K562 (cell line): ENCODE measurements at regions not wholly inside any gene's neighbourhood (a gene's known extent, or its start where the extent isn't known, plus 50 kb on each side); places are given as distances from the start of the nearest gene placed in this dataset.
A peak's percentile ranks its signal among the peaks of the same experiment; 100 is the strongest.

Source experiments
- GABPB2 ChIP-seq: fragments of 250-450 bp; sonication (Bioruptor Pico); conservative IDR thresholded peaks from 2 replicates; pipeline ENCODE4 v1.5.1; 2021; ENCODE audit warnings: mild to moderate bottlenecking
- KAT7 ChIP-seq: sonication (generic); formaldehyde crosslinking; IDR thresholded peaks from 2 replicates; pipeline ENCODE4 v1.8.0; 2022; ENCODE audit warnings: missing genetic modification reagents, mild to moderate bottlenecking, borderline replicate concordance
- MAFK ChIP-seq: IDR thresholded peaks from 2 replicates; pipeline ENCODE4 v1.6.1; 2011; ENCODE audit warnings: low read length, improper control_type of control experiment
- NR3C1 ChIP-seq: sonication (generic); formaldehyde crosslinking; IDR thresholded peaks from 2 replicates; pipeline ENCODE4 v1.8.1; 2022; ENCODE audit warnings: missing genetic modification reagents
- ZNF184 ChIP-seq: sonication (generic); formaldehyde crosslinking; IDR thresholded peaks from 2 replicates; pipeline ENCODE4 v1.5.0; 2020; ENCODE audit warnings: missing genetic modification reagents
- TF ChIP-seq, protein P1 (sequence below): fragments of 450-650 bp; IDR thresholded peaks from 2 replicates; pipeline ENCODE4 v1.6.1; 2016; ENCODE audit warnings: borderline replicate concordance
- TF ChIP-seq, protein P2 (sequence below): sonication (generic); formaldehyde crosslinking; IDR thresholded peaks from 2 replicates; pipeline ENCODE4 v1.8.1; 2023; ENCODE audit warnings: mild to moderate bottlenecking, missing genetic modification reagents
- TF ChIP-seq, protein P3 (sequence below), 2 experiments: fragments of 450-650 bp; formaldehyde crosslinking in 1 of 2; IDR thresholded peaks; 2 replicates each; pipeline versions ENCODE4 v1.4.0 to v1.6.1; 2014 to 2020; ENCODE audit warnings: mild to moderate bottlenecking in 2 of 2, borderline replicate concordance in 1 of 2, low read depth in 1 of 2
- TF ChIP-seq, protein P4 (sequence below), 3 experiments: fragments of 200-800 bp in 1 of 3; sonication (Bioruptor generic) in 1 of 3; sonication (generic) in 1 of 3; formaldehyde crosslinking in 1 of 3; IDR thresholded peaks; 2 replicates each; pipeline versions ENCODE4 v1.6.1 to v1.8.0; 2016 to 2022; ENCODE audit warnings: mild to moderate bottlenecking in 2 of 3, missing compliant biosample characterization in 2 of 3, missing genetic modification characterization in 2 of 3, missing genetic modification reagents in 1 of 3

DNA sequence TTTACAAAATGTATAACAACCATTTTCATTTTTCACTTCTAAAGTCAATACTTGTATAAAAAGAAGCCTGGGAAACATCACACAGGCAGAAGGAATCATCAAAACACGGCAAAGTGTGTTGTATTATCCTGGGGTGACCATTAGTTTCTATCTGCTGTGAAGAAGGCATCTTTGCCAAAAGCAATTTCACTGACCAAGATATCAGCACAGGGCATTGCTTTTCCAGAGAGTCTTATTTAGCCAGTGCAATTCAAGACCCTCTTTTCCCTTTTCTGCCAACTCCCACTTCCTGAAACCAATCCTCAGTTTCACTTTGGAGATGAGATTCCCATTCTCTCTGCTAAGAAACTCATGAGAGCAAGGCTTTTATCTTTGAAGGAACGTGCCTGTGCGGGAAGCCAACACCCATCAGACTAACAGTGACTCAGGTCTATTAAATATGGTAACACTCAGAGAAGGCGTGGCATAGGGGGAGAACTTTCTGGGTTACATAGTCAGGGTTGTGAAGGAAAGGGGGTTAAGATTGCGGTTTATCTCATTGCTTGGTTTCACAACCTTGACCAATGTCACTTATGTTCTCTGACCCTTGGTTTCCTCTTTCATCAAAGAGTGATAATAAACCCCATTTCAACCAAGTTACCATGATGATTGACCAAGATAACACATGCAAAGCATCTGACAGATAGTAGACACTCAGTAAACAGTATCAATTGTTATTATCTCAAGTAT, 666.9 kb upstream of the KLF4 start:
- no peak for TF ChIP-seq KAT7 (CRISPR knock-in tag)
- TF ChIP-seq GABPB2 (CRISPR knock-in tag): no peak
- TF ChIP-seq, protein P1, sequence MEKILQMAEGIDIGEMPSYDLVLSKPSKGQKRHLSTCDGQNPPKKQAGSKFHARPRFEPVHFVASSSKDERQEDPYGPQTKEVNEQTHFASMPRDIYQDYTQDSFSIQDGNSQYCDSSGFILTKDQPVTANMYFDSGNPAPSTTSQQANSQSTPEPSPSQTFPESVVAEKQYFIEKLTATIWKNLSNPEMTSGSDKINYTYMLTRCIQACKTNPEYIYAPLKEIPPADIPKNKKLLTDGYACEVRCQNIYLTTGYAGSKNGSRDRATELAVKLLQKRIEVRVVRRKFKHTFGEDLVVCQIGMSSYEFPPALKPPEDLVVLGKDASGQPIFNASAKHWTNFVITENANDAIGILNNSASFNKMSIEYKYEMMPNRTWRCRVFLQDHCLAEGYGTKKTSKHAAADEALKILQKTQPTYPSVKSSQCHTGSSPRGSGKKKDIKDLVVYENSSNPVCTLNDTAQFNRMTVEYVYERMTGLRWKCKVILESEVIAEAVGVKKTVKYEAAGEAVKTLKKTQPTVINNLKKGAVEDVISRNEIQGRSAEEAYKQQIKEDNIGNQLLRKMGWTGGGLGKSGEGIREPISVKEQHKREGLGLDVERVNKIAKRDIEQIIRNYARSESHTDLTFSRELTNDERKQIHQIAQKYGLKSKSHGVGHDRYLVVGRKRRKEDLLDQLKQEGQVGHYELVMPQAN: no peak
- TF ChIP-seq, protein P2, sequence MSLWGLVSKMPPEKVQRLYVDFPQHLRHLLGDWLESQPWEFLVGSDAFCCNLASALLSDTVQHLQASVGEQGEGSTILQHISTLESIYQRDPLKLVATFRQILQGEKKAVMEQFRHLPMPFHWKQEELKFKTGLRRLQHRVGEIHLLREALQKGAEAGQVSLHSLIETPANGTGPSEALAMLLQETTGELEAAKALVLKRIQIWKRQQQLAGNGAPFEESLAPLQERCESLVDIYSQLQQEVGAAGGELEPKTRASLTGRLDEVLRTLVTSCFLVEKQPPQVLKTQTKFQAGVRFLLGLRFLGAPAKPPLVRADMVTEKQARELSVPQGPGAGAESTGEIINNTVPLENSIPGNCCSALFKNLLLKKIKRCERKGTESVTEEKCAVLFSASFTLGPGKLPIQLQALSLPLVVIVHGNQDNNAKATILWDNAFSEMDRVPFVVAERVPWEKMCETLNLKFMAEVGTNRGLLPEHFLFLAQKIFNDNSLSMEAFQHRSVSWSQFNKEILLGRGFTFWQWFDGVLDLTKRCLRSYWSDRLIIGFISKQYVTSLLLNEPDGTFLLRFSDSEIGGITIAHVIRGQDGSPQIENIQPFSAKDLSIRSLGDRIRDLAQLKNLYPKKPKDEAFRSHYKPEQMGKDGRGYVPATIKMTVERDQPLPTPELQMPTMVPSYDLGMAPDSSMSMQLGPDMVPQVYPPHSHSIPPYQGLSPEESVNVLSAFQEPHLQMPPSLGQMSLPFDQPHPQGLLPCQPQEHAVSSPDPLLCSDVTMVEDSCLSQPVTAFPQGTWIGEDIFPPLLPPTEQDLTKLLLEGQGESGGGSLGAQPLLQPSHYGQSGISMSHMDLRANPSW: no peak
- TF ChIP-seq ZNF184 (CRISPR knock-in tag): no peak
- TF ChIP-seq, protein P3, sequence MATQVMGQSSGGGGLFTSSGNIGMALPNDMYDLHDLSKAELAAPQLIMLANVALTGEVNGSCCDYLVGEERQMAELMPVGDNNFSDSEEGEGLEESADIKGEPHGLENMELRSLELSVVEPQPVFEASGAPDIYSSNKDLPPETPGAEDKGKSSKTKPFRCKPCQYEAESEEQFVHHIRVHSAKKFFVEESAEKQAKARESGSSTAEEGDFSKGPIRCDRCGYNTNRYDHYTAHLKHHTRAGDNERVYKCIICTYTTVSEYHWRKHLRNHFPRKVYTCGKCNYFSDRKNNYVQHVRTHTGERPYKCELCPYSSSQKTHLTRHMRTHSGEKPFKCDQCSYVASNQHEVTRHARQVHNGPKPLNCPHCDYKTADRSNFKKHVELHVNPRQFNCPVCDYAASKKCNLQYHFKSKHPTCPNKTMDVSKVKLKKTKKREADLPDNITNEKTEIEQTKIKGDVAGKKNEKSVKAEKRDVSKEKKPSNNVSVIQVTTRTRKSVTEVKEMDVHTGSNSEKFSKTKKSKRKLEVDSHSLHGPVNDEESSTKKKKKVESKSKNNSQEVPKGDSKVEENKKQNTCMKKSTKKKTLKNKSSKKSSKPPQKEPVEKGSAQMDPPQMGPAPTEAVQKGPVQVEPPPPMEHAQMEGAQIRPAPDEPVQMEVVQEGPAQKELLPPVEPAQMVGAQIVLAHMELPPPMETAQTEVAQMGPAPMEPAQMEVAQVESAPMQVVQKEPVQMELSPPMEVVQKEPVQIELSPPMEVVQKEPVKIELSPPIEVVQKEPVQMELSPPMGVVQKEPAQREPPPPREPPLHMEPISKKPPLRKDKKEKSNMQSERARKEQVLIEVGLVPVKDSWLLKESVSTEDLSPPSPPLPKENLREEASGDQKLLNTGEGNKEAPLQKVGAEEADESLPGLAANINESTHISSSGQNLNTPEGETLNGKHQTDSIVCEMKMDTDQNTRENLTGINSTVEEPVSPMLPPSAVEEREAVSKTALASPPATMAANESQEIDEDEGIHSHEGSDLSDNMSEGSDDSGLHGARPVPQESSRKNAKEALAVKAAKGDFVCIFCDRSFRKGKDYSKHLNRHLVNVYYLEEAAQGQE (IDR thresholded peaks at IDR 0.05; ENCODE audit: borderline replicate concordance): no peak
- TF ChIP-seq, protein P3 (CRISPR knock-in tag; IDR thresholded peaks at IDR 0.05; ENCODE audit: low read depth): no peak
- TF ChIP-seq MAFK: peak; percentile 54; the same call in 1 of the 2 replicates
- TF ChIP-seq NR3C1 (CRISPR knock-in tag): no peak
- TF ChIP-seq, protein P4, sequence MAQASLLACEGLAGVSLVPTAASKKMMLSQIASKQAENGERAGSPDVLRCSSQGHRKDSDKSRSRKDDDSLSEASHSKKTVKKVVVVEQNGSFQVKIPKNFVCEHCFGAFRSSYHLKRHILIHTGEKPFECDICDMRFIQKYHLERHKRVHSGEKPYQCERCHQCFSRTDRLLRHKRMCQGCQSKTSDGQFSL (CRISPR knock-in tag; IDR thresholded peaks at IDR 0.05): no peak
- TF ChIP-seq, protein P4 (tag; IDR thresholded peaks at IDR 0.05): no peak
